Prostate gland (tissue), 2 donors: ENCODE measurements at regions not wholly inside any gene's neighbourhood (a gene's known extent, or its start where the extent isn't known, plus 50 kb on each side); places are given as distances from the start of the nearest gene placed in this dataset.
"Not testable (repeated sequence)": the region's sequence is repeated elsewhere in the genome, so short reads cannot be mapped to it uniquely, and the experiment has no call there.

ENCODE experiments used
- DNase-seq: peaks from one replicate; pipeline ENCODE4 v3.0.0-alpha.2; 2019; ENCODE audit warnings: low spot score
- H3K27ac ChIP-seq, 2 donors: fragments of 200-600 bp; sonication (generic); 2 replicates each; pipeline ENCODE4 v1.5.1; 2017 to 2019
- H3K27me3 ChIP-seq: fragments of 200-600 bp; sonication (generic); replicated peaks from 2 replicates; pipeline ENCODE4 v1.5.1; 2019; ENCODE audit not compliant: insufficient read depth
- H3K36me3 ChIP-seq, 2 donors: fragments of 200-600 bp; sonication (generic); 1 replicate in 1 of 2; 2 replicates in 1 of 2; pipeline versions ENCODE4 v1.5.1 to v1.8.1; 2017 to 2019
- H3K4me1 ChIP-seq: fragments of 200-600 bp; sonication (generic); replicated peaks from 2 replicates; pipeline ENCODE4 v1.5.1; 2019
- H3K4me3 ChIP-seq, 2 donors: fragments of 200-600 bp; sonication (generic); 2 replicates each; pipeline ENCODE4 v1.5.1; 2017 to 2019
- H3K9me3 ChIP-seq: fragments of 200-600 bp; sonication (generic); 2 replicates; pipeline ENCODE4 v1.5.1; 2017
- CTCF ChIP-seq, 4 experiments: fragments of 200-600 bp in 2 of 4; fragments of 450-650 bp in 2 of 4; sonication (generic) in 2 of 4; IDR thresholded peaks; 1 replicate in 3 of 4; 2 replicates in 1 of 4; pipeline ENCODE4 v1.5.1; 2016 to 2019; ENCODE audit warnings: antibody characterized with exemption in 4 of 4, mild to moderate bottlenecking in 2 of 4, moderate library complexity in 2 of 4
- POLR2A ChIP-seq: fragments of 450-650 bp; IDR thresholded peaks from one replicate; pipeline ENCODE4 v1.6.1; 2016; ENCODE audit warnings: antibody characterized with exemption, mild to moderate bottlenecking
- POLR2AphosphoS5 ChIP-seq: sonication (generic); formaldehyde crosslinking; IDR thresholded peaks from one replicate; pipeline ENCODE4 v1.6.1; 2017; ENCODE audit warnings: antibody characterized with exemption
- WGBS: methylation state at CpG from one replicate; pipeline ENCODE4 v1.1.5; 2018; 5-methylcytosine and 5-hydroxymethylcytosine counted together
- intact Hi-C: fragments of 100-400 bp; cut with DNase I; formaldehyde crosslinking; loops from one replicate; pipeline ENCODE4 v1.14.2; 2022

- intact Hi-C loops = no loop called here
- H3K4me3 ChIP-seq = no peak overlapping the region
- H3K27me3 ChIP-seq = no peaks in the 10 kb centered on the region
- H3K9me3 ChIP-seq = no peaks in the 10 kb centered on the region
- 72% methylated on average over 13 of the region's 13 CpGs for WGBS
- peaks cover 4% of the 10 kb centered on the region for H3K4me1 ChIP-seq
- TF ChIP-seq POLR2AphosphoS5 = no peak
- no peak for TF ChIP-seq CTCF (IDR thresholded peaks at IDR 0.05)
- TF ChIP-seq POLR2A = no peak
- no peaks in the 10 kb centered on the region for H3K36me3 ChIP-seq
- no peak overlapping the region for H3K27ac ChIP-seq
- no peak for DNase-seq
Measured at GRCh38 chr1:29798699-29799566, 562.6 kb downstream of the PTPRU start.

- H3K4me3 ChIP-seq, H3K27ac ChIP-seq, H3K9me3 ChIP-seq, H3K27me3 ChIP-seq, DNase-seq, H3K4me1 ChIP-seq, H3K36me3 ChIP-seq, intact Hi-C loops: not testable (repeated sequence)
- WGBS = 100% methylated on average over 1 of the region's 1 CpG
Measured at GRCh38 chr1:29797125-29797524, 560.8 kb downstream of the PTPRU start.

- H3K27ac ChIP-seq, intact Hi-C loops, H3K4me1 ChIP-seq, H3K4me3 ChIP-seq, H3K36me3 ChIP-seq, H3K9me3 ChIP-seq, DNase-seq, H3K27me3 ChIP-seq: not testable (repeated sequence)
- WGBS = 85% methylated on average over 2 of the region's 2 CpGs
Measured at GRCh38 chr1:29795965-29796364, 559.6 kb downstream of the PTPRU start.

- intact Hi-C loops = loop anchor here (5.0 kb wide), 1 partner anchor 914 kb away; no protein-coding TSS in a partner anchor
- no peak overlapping the region for H3K27ac ChIP-seq
- H3K36me3 ChIP-seq = no peaks in the 10 kb centered on the region
- TF ChIP-seq CTCF (IDR thresholded peaks at IDR 0.05) (no peak), POLR2A (no peak)
- no peak overlapping the region for H3K4me3 ChIP-seq
- DNase-seq = peak; percentile 1
- 78% methylated on average over 8 of the region's 8 CpGs for WGBS
- H3K9me3 ChIP-seq = no peaks in the 10 kb centered on the region
- no peaks in the 10 kb centered on the region for H3K27me3 ChIP-seq
- H3K4me1 ChIP-seq = no peaks in the 10 kb centered on the region
Measured at GRCh38 chr1:29793653-29794348, 557.5 kb downstream of the PTPRU start.

GRCh38 chr1:29793101-29793546, 556.8 kb downstream of the PTPRU start:
- no peak overlapping the region for H3K27ac ChIP-seq
- no peaks in the 10 kb centered on the region for H3K4me1 ChIP-seq
- H3K4me3 ChIP-seq = no peak overlapping the region
- intact Hi-C loops = loop anchor here (5.0 kb wide), 1 partner anchor 914 kb away; no protein-coding TSS in a partner anchor
- H3K27me3 ChIP-seq = no peaks in the 10 kb centered on the region
- TF ChIP-seq POLR2AphosphoS5 (peak; percentile 24), POLR2A (no peak), CTCF (IDR thresholded peaks at IDR 0.05) (peak in 3 of 4 experiments; percentile 53 to 86 (median 71))
- 9% methylated on average over 8 of the region's 8 CpGs for WGBS
- H3K36me3 ChIP-seq = no peaks in the 10 kb centered on the region
- H3K9me3 ChIP-seq = no peaks in the 10 kb centered on the region
- peak; percentile 82 for DNase-seq
